ENCODE measurements at regions not wholly inside any gene's neighbourhood (a gene's known extent, or its start where the extent isn't known, plus 50 kb on each side); places are given as distances from the start of the nearest gene placed in this dataset.

DNA sequence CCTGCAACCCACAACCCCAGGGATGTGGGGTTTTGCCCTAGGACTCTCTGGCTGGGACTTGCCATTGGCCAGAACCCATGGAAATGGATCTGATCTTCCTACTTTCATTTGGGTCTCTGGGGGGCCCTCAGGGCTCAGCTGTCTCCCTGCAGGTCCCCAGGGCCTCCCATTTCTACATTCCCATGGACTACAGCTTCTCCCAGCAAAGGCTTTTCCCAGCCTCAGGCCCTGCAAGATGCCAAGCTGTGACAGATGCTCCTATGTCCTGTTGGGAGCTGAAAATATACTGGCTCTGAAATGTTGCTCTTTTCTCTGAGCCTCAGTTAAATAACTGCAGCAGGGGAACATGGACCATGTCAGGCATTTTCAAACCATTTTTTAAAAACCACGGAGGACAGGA, 99.5 kb upstream of the IGSF21 start:
- H3K4me3 ChIP-seq (ENCODE audit: low read depth, low read length) = no peak overlapping the region
- TF ChIP-seq MYC (IDR thresholded peaks at IDR 0.05; ENCODE audit: low read depth, low read length) (no peak), POLR2A (IDR thresholded peaks at IDR 0.05; ENCODE audit: extremely low read depth, insufficient read length) (no peak)
- TF ChIP-seq, protein P1, sequence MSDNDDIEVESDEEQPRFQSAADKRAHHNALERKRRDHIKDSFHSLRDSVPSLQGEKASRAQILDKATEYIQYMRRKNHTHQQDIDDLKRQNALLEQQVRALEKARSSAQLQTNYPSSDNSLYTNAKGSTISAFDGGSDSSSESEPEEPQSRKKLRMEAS (IDR thresholded peaks at IDR 0.05; ENCODE audit: low read depth, low read length) = no peak
- TF ChIP-seq, protein P2, sequence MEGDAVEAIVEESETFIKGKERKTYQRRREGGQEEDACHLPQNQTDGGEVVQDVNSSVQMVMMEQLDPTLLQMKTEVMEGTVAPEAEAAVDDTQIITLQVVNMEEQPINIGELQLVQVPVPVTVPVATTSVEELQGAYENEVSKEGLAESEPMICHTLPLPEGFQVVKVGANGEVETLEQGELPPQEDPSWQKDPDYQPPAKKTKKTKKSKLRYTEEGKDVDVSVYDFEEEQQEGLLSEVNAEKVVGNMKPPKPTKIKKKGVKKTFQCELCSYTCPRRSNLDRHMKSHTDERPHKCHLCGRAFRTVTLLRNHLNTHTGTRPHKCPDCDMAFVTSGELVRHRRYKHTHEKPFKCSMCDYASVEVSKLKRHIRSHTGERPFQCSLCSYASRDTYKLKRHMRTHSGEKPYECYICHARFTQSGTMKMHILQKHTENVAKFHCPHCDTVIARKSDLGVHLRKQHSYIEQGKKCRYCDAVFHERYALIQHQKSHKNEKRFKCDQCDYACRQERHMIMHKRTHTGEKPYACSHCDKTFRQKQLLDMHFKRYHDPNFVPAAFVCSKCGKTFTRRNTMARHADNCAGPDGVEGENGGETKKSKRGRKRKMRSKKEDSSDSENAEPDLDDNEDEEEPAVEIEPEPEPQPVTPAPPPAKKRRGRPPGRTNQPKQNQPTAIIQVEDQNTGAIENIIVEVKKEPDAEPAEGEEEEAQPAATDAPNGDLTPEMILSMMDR (IDR thresholded peaks at IDR 0.05; ENCODE audit: low read depth, low read length) = no peak
- DNase-seq (ENCODE audit: low read depth) = no peak

DNA sequence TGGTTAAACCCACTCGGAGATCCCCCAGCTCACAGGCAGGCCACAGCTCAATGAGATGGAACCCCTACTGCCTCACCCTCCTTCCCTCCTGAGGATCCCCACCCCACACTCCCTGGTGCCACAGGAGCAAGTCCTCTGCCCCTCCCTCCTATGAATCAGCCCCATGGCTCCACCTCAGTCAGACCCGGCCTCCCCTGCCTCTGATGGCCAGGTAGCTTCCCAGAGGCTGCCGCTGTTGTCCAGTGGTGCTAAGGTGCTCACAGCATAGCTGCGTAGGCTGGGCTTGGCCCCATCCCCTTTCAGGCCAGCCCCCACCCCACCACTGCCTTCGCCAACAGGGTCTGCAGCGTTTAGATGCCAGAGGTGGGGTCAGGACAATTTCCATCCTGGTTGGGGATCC, 98.5 kb upstream of the IGSF21 start:
- no peak for TF ChIP-seq MYC (IDR thresholded peaks at IDR 0.05; ENCODE audit: low read depth, low read length)
- no peak for TF ChIP-seq POLR2A (IDR thresholded peaks at IDR 0.05; ENCODE audit: extremely low read depth, insufficient read length)
- TF ChIP-seq, protein P1 (IDR thresholded peaks at IDR 0.05; ENCODE audit: low read depth, low read length) = no peak
- TF ChIP-seq, protein P2 (IDR thresholded peaks at IDR 0.05; ENCODE audit: low read depth, low read length) = no peak
- no peak for DNase-seq (ENCODE audit: low read depth)
- no peak overlapping the region for H3K4me3 ChIP-seq (ENCODE audit: low read depth, low read length)

DNA sequence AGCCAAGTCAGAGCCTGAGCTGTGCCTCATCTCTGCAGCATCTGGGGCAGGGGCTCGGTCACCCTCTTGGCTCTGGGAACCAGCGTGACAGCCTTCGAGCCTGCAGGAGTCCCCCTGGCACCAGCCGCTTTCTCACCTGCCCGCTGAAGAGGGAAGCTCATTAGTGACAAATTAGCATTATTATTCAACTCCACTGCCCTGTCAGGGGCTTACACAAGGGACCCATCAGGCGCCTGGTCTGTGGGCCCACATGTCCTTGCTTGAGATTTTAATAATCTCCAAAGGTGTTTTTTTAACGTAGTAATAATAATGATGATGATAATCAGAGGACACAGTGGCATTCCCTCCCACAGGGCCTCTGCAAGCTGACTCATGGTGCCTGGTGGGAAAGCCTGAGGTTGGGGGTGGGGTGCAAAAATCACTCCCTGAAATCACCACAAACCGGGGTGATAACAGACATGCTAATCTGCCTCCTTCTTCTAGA, 98.1 kb upstream of the IGSF21 start:
- no peak overlapping the region for H3K4me3 ChIP-seq (ENCODE audit: low read depth, low read length)
- TF ChIP-seq, protein P2 (IDR thresholded peaks at IDR 0.05; ENCODE audit: low read depth, low read length) = no peak
- TF ChIP-seq POLR2A (IDR thresholded peaks at IDR 0.05; ENCODE audit: extremely low read depth, insufficient read length) (no peak), MYC (IDR thresholded peaks at IDR 0.05; ENCODE audit: low read depth, low read length) (no peak)
- TF ChIP-seq, protein P1 (IDR thresholded peaks at IDR 0.05; ENCODE audit: low read depth, low read length) = no peak
- DNase-seq (ENCODE audit: low read depth) = no peak

DNA sequence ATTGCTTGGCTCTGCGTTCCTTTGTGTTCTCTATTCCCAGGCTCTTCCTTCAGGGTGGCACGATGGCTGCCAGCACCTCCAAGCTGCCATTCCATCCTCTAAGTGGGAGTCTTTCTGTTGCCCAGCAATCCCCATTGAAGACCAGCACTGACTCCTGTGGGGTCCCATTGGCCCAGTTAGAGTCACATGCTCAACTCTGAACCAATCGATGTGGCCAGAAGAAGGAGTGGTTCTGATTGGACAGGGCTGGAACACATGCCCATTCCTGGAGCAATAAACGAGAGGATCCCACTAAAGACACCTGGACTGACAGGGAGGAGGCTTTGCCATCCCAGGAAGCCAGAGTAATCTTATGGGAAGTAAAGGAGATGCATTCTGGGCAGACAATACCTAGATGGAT, 97.2 kb upstream of the IGSF21 start:
- DNase-seq (ENCODE audit: low read depth) = no peak
- no peak for TF ChIP-seq POLR2A (IDR thresholded peaks at IDR 0.05; ENCODE audit: extremely low read depth, insufficient read length)
- TF ChIP-seq, protein P1 (IDR thresholded peaks at IDR 0.05; ENCODE audit: low read depth, low read length) = no peak
- TF ChIP-seq, protein P2 (IDR thresholded peaks at IDR 0.05; ENCODE audit: low read depth, low read length) = no peak
- TF ChIP-seq MYC (IDR thresholded peaks at IDR 0.05; ENCODE audit: low read depth, low read length) = no peak
- H3K4me3 ChIP-seq (ENCODE audit: low read depth, low read length) = no peak overlapping the region

DNA sequence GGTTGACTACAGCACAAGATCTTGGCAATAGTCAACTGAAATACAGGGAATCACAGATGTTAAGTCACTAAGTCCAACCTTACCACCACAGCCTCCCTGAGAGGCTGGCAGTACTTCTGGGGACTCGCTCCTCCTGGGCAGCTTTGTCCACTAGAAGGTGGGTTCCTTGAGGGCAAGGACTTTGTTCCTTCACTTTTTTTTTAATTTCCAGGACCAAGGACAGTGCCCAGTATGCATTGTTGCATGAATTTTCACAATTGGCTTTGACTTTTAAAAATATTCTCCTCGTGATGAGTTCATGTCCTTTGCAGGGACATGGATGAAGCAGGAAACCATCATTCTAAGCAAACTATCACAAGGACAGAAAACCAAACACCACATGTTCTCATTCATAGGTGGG, 96.7 kb upstream of the IGSF21 start:
- no peak for TF ChIP-seq MYC (IDR thresholded peaks at IDR 0.05; ENCODE audit: low read depth, low read length)
- TF ChIP-seq, protein P1 (IDR thresholded peaks at IDR 0.05; ENCODE audit: low read depth, low read length) = no peak
- TF ChIP-seq, protein P2 (IDR thresholded peaks at IDR 0.05; ENCODE audit: low read depth, low read length) = no peak
- TF ChIP-seq POLR2A (IDR thresholded peaks at IDR 0.05; ENCODE audit: extremely low read depth, insufficient read length) = no peak
- DNase-seq (ENCODE audit: low read depth) = peak; percentile 8
- no peak overlapping the region for H3K4me3 ChIP-seq (ENCODE audit: low read depth, low read length)
